Neural cell (in vitro differentiated cells): ENCODE measurements at regions not wholly inside any gene's neighbourhood (a gene's known extent, or its start where the extent isn't known, plus 50 kb on each side); places are given as distances from the start of the nearest gene placed in this dataset.

Experiments
- H2AFZ ChIP-seq: fragments of 200-600, 300-800 bp; sonication (generic), shearing (Covaris generic); 2 replicates; pipeline ENCODE4 v1.6.0; 2014; ENCODE audit warnings: low read depth, mild to moderate bottlenecking, antibody characterized with exemption, low read length, moderate library complexity
- H3F3A ChIP-seq: fragments of 200-600 bp; shearing (Covaris generic); 2 replicates; pipeline ENCODE4 v1.6.1; 2016; ENCODE audit warnings: mild to moderate bottlenecking, moderate library complexity, mixed read lengths, antibody characterized with exemption, low read length; ENCODE audit not compliant: insufficient read depth, poor library complexity, severe bottlenecking
- H3K27ac ChIP-seq: fragments of 200-600, 300-800 bp; sonication (generic), shearing (Covaris generic); 2 replicates; pipeline ENCODE4 v1.5.1; 2014; ENCODE audit warnings: mild to moderate bottlenecking, low read length, moderate library complexity
- H3K27me3 ChIP-seq: fragments of 300-800, 200-600 bp; sonication (generic), shearing (Covaris generic); 2 replicates; pipeline ENCODE4 v1.6.0; 2014; ENCODE audit warnings: mild to moderate bottlenecking, low read depth, low read length, moderate library complexity; ENCODE audit not compliant: insufficient read depth
- H3K36me3 ChIP-seq: fragments of 300-800, 200-600 bp; sonication (generic), shearing (Covaris generic); 2 replicates; pipeline ENCODE4 v1.5.1; 2014; ENCODE audit warnings: mild to moderate bottlenecking, antibody characterized with exemption, low read length, moderate library complexity; ENCODE audit not compliant: insufficient read depth
- H3K4me2 ChIP-seq: fragments of 300-800, 200-600 bp; sonication (generic), shearing (Covaris generic); 2 replicates; pipeline ENCODE4 v1.6.0; 2014; ENCODE audit warnings: mild to moderate bottlenecking, low read length
- H3K4me3 ChIP-seq: fragments of 300-800, 200-600 bp; sonication (generic), shearing (Covaris generic); 2 replicates; pipeline ENCODE4 v1.5.1; 2014; ENCODE audit warnings: mild to moderate bottlenecking, low read length, moderate library complexity
- H3K79me2 ChIP-seq: fragments of 200-600 bp; shearing (Covaris generic); replicated peaks from 2 replicates; pipeline ENCODE4 v1.6.0; 2014; ENCODE audit warnings: mild to moderate bottlenecking, low read length, moderate library complexity; ENCODE audit not compliant: insufficient read depth
- H3K9ac ChIP-seq: fragments of 300-800, 200-600 bp; sonication (generic), shearing (Covaris generic); 2 replicates; pipeline ENCODE4 v1.6.1; 2016; ENCODE audit warnings: mild to moderate bottlenecking, low read length, mixed read lengths
- H3K9me2 ChIP-seq: fragments of 200-600 bp; shearing (Covaris generic); 2 replicates; pipeline ENCODE4 v1.6.1; 2016; ENCODE audit warnings: mild to moderate bottlenecking, low read length, mixed read lengths; ENCODE audit not compliant: insufficient read depth
- H3K9me3 ChIP-seq: fragments of 200-600, 300-800 bp; sonication (generic), shearing (Covaris generic); 2 replicates; pipeline ENCODE4 v1.6.1; 2016; ENCODE audit warnings: mild to moderate bottlenecking, mixed run types, low read length, moderate library complexity, mixed read lengths
- H4K20me1 ChIP-seq: fragments of 200-600 bp; shearing (Covaris generic); 2 replicates; pipeline ENCODE4 v1.6.1; 2016; ENCODE audit warnings: mild to moderate bottlenecking, mixed run types; ENCODE audit not compliant: insufficient read depth
- CTCF ChIP-seq: fragments of 450-650 bp; IDR thresholded peaks from 2 replicates; pipeline ENCODE4 v1.5.1; 2014; ENCODE audit warnings: antibody characterized with exemption, mild to moderate bottlenecking, moderate library complexity; ENCODE audit not compliant: poor library complexity, severe bottlenecking
- EP300 ChIP-seq: fragments of 450-650 bp; conservative IDR thresholded peaks from 2 replicates; pipeline ENCODE4 v1.6.1; 2014; ENCODE audit warnings: antibody characterized with exemption, mild to moderate bottlenecking, moderate library complexity; ENCODE audit not compliant: poor library complexity, severe bottlenecking
- EZH2 ChIP-seq: fragments of 200-600, 300-800 bp; shearing (Covaris generic), sonication (generic); IDR thresholded peaks from 2 replicates; pipeline ENCODE4 v1.6.1; 2014; ENCODE audit warnings: antibody characterized with exemption, low read length, borderline replicate concordance, mild to moderate bottlenecking; ENCODE audit not compliant: insufficient read depth, poor library complexity, severe bottlenecking
- MXI1 ChIP-seq: fragments of 450-650 bp; conservative IDR thresholded peaks from 2 replicates; pipeline ENCODE4 v1.6.1; 2014; ENCODE audit warnings: antibody characterized with exemption, mild to moderate bottlenecking; ENCODE audit not compliant: poor library complexity, severe bottlenecking
- POLR2AphosphoS5 ChIP-seq: IDR thresholded peaks from 2 replicates; pipeline ENCODE4 v1.6.1; 2012
- RAD21 ChIP-seq: fragments of 450-650 bp; conservative IDR thresholded peaks from 2 replicates; pipeline ENCODE4 v1.6.1; 2014; ENCODE audit warnings: antibody characterized with exemption, mild to moderate bottlenecking, moderate library complexity
- REST ChIP-seq: IDR thresholded peaks from 2 replicates; pipeline ENCODE4 v1.6.1; 2012; ENCODE audit warnings: borderline replicate concordance
- SMC3 ChIP-seq: fragments of 450-650 bp; conservative IDR thresholded peaks from 2 replicates; pipeline ENCODE4 v1.6.1; 2014; ENCODE audit warnings: antibody characterized with exemption, mild to moderate bottlenecking, moderate library complexity; ENCODE audit not compliant: poor library complexity
- TAF1 ChIP-seq: IDR thresholded peaks from 2 replicates; pipeline ENCODE4 v1.6.1; 2012; ENCODE audit warnings: low read depth

- Histone ChIP-seq H3K27me3 (no peaks in the 10 kb centered on the region), H3K4me2 (no peak overlapping the region), H2AFZ (no peak overlapping the region), H3K36me3 (no peaks in the 10 kb centered on the region), H3K79me2 (no peaks in the 10 kb centered on the region), H3K9me2 (no peaks in the 10 kb centered on the region), H3K27ac (no peak overlapping the region), H3K9me3 (no peaks in the 10 kb centered on the region), H3K4me3 (no peak overlapping the region), H3K9ac (no peak overlapping the region), H3F3A (no peaks in the 10 kb centered on the region), H4K20me1 (no peaks in the 10 kb centered on the region)
- no peak for TF ChIP-seq CTCF
- TF ChIP-seq EP300: no peak
- TF ChIP-seq REST: no peak
- TF ChIP-seq POLR2AphosphoS5: no peak
- TF ChIP-seq RAD21: no peak
- TF ChIP-seq MXI1: no peak
- TF ChIP-seq SMC3: no peak
- TF ChIP-seq EZH2: no peak
- TF ChIP-seq TAF1: no peak
Observed at GRCh38 chr1:82160036-82160435, 359.3 kb downstream of the ADGRL2 start.

GRCh38 chr1:82158981-82159380 is 358.2 kb downstream of the ADGRL2 start:
- Histone ChIP-seq H3K4me2 (no peak overlapping the region), H3K9me3 (no peaks in the 10 kb centered on the region), H3K27me3 (no peaks in the 10 kb centered on the region), H3F3A (no peaks in the 10 kb centered on the region), H3K4me3 (no peak overlapping the region), H3K27ac (no peak overlapping the region), H3K36me3 (no peaks in the 10 kb centered on the region), H3K9me2 (no peaks in the 10 kb centered on the region), H3K9ac (no peak overlapping the region), H2AFZ (no peak overlapping the region), H4K20me1 (no peaks in the 10 kb centered on the region), H3K79me2 (no peaks in the 10 kb centered on the region)
- TF ChIP-seq POLR2AphosphoS5 (no peak), CTCF (no peak), TAF1 (no peak), EP300 (no peak), EZH2 (no peak), SMC3 (no peak), REST (no peak), RAD21 (no peak), MXI1 (no peak)
